HUES48 (cell line): ENCODE measurements at regions not wholly inside any gene's neighbourhood (a gene's known extent, or its start where the extent isn't known, plus 50 kb on each side); places are given as distances from the start of the nearest gene placed in this dataset.

Source experiments
- H3K27ac ChIP-seq: one replicate; pipeline ENCODE4 v1.7.0; 2013; ENCODE audit warnings: low read depth, low read length, inconsistent platforms
- H3K27me3 ChIP-seq: 2 replicates; pipeline ENCODE4 v1.6.1; 2013; ENCODE audit warnings: mild to moderate bottlenecking, low read length; ENCODE audit not compliant: control insufficient read depth, insufficient read depth
- H3K36me3 ChIP-seq: 2 replicates; pipeline ENCODE4 v1.6.1; 2013; ENCODE audit warnings: low read length; ENCODE audit not compliant: control insufficient read depth, insufficient read depth
- H3K4me1 ChIP-seq: 2 replicates; pipeline ENCODE4 v1.6.1; 2013; ENCODE audit warnings: mild to moderate bottlenecking, low read length; ENCODE audit not compliant: control insufficient read depth, insufficient read depth
- H3K4me3 ChIP-seq: 2 replicates; pipeline ENCODE4 v1.5.1; 2013; ENCODE audit warnings: mild to moderate bottlenecking, low read depth, low read length
- H3K9ac ChIP-seq: 2 replicates; pipeline ENCODE4 v1.6.1; 2013; ENCODE audit warnings: mild to moderate bottlenecking, low read depth, low read length, moderate library complexity
- H3K9me3 ChIP-seq: 2 replicates; pipeline ENCODE4 v1.6.1; 2013; ENCODE audit warnings: low read length; ENCODE audit not compliant: control insufficient read depth, insufficient read depth

- H3K27ac ChIP-seq: peak overlapping the region; percentile 57
- H3K27me3 ChIP-seq: no peaks in the 10 kb centered on the region
- H3K9ac ChIP-seq: no peak overlapping the region
- peaks cover 21% of the 10 kb centered on the region for H3K4me1 ChIP-seq
- no peaks in the 10 kb centered on the region for H3K9me3 ChIP-seq
- no peak overlapping the region for H3K4me3 ChIP-seq
- H3K36me3 ChIP-seq: no peaks in the 10 kb centered on the region
These were observed 111.8 kb upstream of the RGMA start for GRCh38 chr15:93200837-93201226.

GRCh38 chr15:93200081-93200836 is 111.2 kb upstream of the RGMA start:
- Histone ChIP-seq H3K9ac (no peak overlapping the region), H3K36me3 (no peaks in the 10 kb centered on the region), H3K4me3 (no peak overlapping the region), H3K4me1 (peaks cover 21% of the 10 kb centered on the region), H3K9me3 (no peaks in the 10 kb centered on the region), H3K27ac (peak overlapping the region; percentile 62), H3K27me3 (no peaks in the 10 kb centered on the region)

GRCh38 chr15:93196135-93196670 is 107.2 kb upstream of the RGMA start:
- Histone ChIP-seq H3K4me1 (peaks cover 21% of the 10 kb centered on the region), H3K27ac (no peak overlapping the region), H3K27me3 (no peaks in the 10 kb centered on the region), H3K9me3 (no peaks in the 10 kb centered on the region), H3K4me3 (no peak overlapping the region), H3K36me3 (no peaks in the 10 kb centered on the region), H3K9ac (no peak overlapping the region)

- Histone ChIP-seq H3K9me3 (no peaks in the 10 kb centered on the region), H3K36me3 (no peaks in the 10 kb centered on the region), H3K27me3 (no peaks in the 10 kb centered on the region), H3K4me3 (no peak overlapping the region), H3K27ac (no peak overlapping the region), H3K9ac (no peak overlapping the region), H3K4me1 (peaks cover 13% of the 10 kb centered on the region)
These were observed 106.1 kb upstream of the RGMA start for GRCh38 chr15:93195109-93195508.

GRCh38 chr15:93190238-93190637 is 101.2 kb upstream of the RGMA start:
- no peaks in the 10 kb centered on the region for H3K36me3 ChIP-seq
- H3K9ac ChIP-seq: no peak overlapping the region
- H3K4me1 ChIP-seq: peaks cover 35% of the 10 kb centered on the region
- peaks cover 10% of the 10 kb centered on the region for H3K27me3 ChIP-seq
- H3K27ac ChIP-seq: no peak overlapping the region
- H3K4me3 ChIP-seq: no peak overlapping the region
- no peaks in the 10 kb centered on the region for H3K9me3 ChIP-seq

- peaks cover 10% of the 10 kb centered on the region for H3K27me3 ChIP-seq
- H3K9ac ChIP-seq: no peak overlapping the region
- no peaks in the 10 kb centered on the region for H3K36me3 ChIP-seq
- peak overlapping the region; percentile 14; the same call in 1 of the 2 replicates for H3K4me3 ChIP-seq
- H3K9me3 ChIP-seq: no peaks in the 10 kb centered on the region
- peaks cover 35% of the 10 kb centered on the region for H3K4me1 ChIP-seq
- H3K27ac ChIP-seq: peak overlapping the region; percentile 70
These were observed 100.5 kb upstream of the RGMA start for GRCh38 chr15:93189561-93189960.

- Histone ChIP-seq H3K36me3 (no peaks in the 10 kb centered on the region), H3K4me3 (no peak overlapping the region), H3K9me3 (no peaks in the 10 kb centered on the region), H3K4me1 (peaks cover 41% of the 10 kb centered on the region), H3K27ac (no peak overlapping the region), H3K9ac (no peak overlapping the region), H3K27me3 (peaks cover 10% of the 10 kb centered on the region)
These were observed 99.2 kb upstream of the RGMA start for GRCh38 chr15:93188236-93188635.

GRCh38 chr15:93185796-93186195 is 96.8 kb upstream of the RGMA start:
- Histone ChIP-seq H3K4me1 (peaks cover 50% of the 10 kb centered on the region), H3K9me3 (no peaks in the 10 kb centered on the region), H3K9ac (no peak overlapping the region), H3K27ac (no peak overlapping the region), H3K36me3 (no peaks in the 10 kb centered on the region), H3K4me3 (no peak overlapping the region), H3K27me3 (peaks cover 10% of the 10 kb centered on the region)

- no peaks in the 10 kb centered on the region for H3K36me3 ChIP-seq
- H3K27me3 ChIP-seq: no peaks in the 10 kb centered on the region
- peaks cover 47% of the 10 kb centered on the region for H3K4me1 ChIP-seq
- H3K9me3 ChIP-seq: no peaks in the 10 kb centered on the region
- H3K4me3 ChIP-seq: no peak overlapping the region
- H3K9ac ChIP-seq: no peak overlapping the region
- no peak overlapping the region for H3K27ac ChIP-seq
These were observed 93.7 kb upstream of the RGMA start for GRCh38 chr15:93182703-93183205.

- no peak overlapping the region for H3K27ac ChIP-seq
- H3K36me3 ChIP-seq: no peaks in the 10 kb centered on the region
- H3K27me3 ChIP-seq: no peaks in the 10 kb centered on the region
- H3K4me3 ChIP-seq: no peak overlapping the region
- H3K9me3 ChIP-seq: no peaks in the 10 kb centered on the region
- no peak overlapping the region for H3K9ac ChIP-seq
- H3K4me1 ChIP-seq: peaks cover 37% of the 10 kb centered on the region
These were observed 91.6 kb upstream of the RGMA start for GRCh38 chr15:93180656-93181055.

- no peak overlapping the region for H3K9ac ChIP-seq
These were observed 91.1 kb upstream of the RGMA start for GRCh38 chr15:93180128-93180527.

More at GRCh38 chr15:93180128-93180527, 91.1 kb upstream of the RGMA start:
- Histone ChIP-seq H3K27ac (no peak overlapping the region), H3K4me1 (peaks cover 37% of the 10 kb centered on the region), H3K36me3 (no peaks in the 10 kb centered on the region), H3K27me3 (no peaks in the 10 kb centered on the region), H3K9me3 (no peaks in the 10 kb centered on the region), H3K4me3 (no peak overlapping the region)
